ENCODE measurements at regions not wholly inside any gene's neighbourhood (a gene's known extent, or its start where the extent isn't known, plus 50 kb on each side); places are given as distances from the start of the nearest gene placed in this dataset.

DNA sequence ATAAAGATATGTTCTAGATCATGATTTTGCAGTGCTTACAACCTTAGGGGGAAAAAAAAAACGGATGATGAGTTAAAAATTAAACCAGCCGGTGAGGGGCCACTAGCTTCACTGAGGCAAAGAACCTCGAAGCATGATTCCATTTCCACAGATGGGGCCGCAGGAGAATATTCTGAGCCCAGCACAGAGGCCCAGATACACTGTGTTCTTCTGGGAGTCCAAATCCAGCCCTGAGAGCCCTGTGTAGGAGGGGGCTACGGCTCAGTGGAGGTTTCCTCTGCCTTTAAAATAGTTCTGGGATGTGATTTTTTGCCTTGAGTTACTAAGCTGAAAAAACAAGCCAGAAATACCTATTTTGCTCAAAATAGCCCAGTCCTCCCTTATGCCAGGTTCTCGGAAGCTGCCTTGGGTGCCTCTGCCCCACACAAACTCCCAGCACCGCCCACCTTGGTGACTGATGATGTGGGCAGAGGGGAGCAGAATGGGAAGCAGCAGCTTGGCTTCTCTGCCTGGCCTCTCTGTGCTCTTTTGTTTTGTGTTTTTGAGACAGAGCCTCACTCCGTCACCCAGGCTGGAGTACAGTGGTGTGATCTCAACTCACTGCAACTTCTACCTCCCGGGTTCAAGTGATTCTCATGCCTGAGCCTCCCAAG, 105.4 kb upstream of the BCL2L14 start:
- no peak overlapping the region for H3K4me2 ChIP-seq (ENCODE audit: insufficient read depth, low read length)
- H4K20me1 ChIP-seq (replicated peaks; ENCODE audit: control insufficient read depth, extremely low read depth, insufficient read depth, low read length) = no peaks in the 10 kb centered on the region
- ChIA-PET POLR2A (no interaction called here), CTCF (no interaction called here)
- dilution Hi-C loops (cut with MboI; ENCODE audit: extremely low pct_ligation_motif_present, low sequenced_read_pairs) (no loop called here), intact Hi-C loops (cut with micrococcal nuclease) (no loop called here)
- TF ChIP-seq GATA2 (IDR thresholded peaks at IDR 0.05; ENCODE audit: insufficient read depth, insufficient read length, low read depth, low read length) (no peak), POLR2A (IDR thresholded peaks at IDR 0.05; ENCODE audit: low read depth, low read length) (no peak)
- H3K9me3 ChIP-seq (replicated peaks; ENCODE audit: control insufficient read depth, insufficient read depth, low read length) = no peaks in the 10 kb centered on the region
- H3K27me3 ChIP-seq (ENCODE audit: control insufficient read depth in 2 of 2, insufficient read depth in 2 of 2, low read length in 2 of 2) = no peaks in the 10 kb centered on the region
- H3K27ac ChIP-seq (ENCODE audit: insufficient read depth, low read depth, low read length) = no peak overlapping the region
- DNase-seq (ENCODE audit: low read depth, low spot score) (no peak), FAIRE-seq (no peak)
- H3K4me3 ChIP-seq (replicated peaks in 1 of 3; ENCODE audit: insufficient read depth in 1 of 3, low read depth in 1 of 3, low read length in 3 of 3) = no peak overlapping the region
- peaks cover 12% of the 10 kb centered on the region for H3K4me1 ChIP-seq (ENCODE audit: control insufficient read depth, extremely low read depth, insufficient read depth, low read length)
- no peak overlapping the region for H2AFZ ChIP-seq (ENCODE audit: low read depth, low read length)
- no peaks in the 10 kb centered on the region for H3K36me3 ChIP-seq (ENCODE audit: control insufficient read depth in 2 of 2, extremely low read depth in 1 of 2, insufficient read depth in 2 of 2, low read length in 2 of 2)
- no TSS peak for BruUV-seq (replicated peaks)
- no peaks in the 10 kb centered on the region for H3K79me2 ChIP-seq (ENCODE audit: control insufficient read depth, insufficient read depth, low read length)
- H3K9ac ChIP-seq (replicated peaks; ENCODE audit: extremely low read depth, insufficient read depth, low read length) = no peak overlapping the region
- H3K9me1 ChIP-seq (replicated peaks; ENCODE audit: control insufficient read depth, extremely low read depth, insufficient read depth, low read length) = no peaks in the 10 kb centered on the region

DNA sequence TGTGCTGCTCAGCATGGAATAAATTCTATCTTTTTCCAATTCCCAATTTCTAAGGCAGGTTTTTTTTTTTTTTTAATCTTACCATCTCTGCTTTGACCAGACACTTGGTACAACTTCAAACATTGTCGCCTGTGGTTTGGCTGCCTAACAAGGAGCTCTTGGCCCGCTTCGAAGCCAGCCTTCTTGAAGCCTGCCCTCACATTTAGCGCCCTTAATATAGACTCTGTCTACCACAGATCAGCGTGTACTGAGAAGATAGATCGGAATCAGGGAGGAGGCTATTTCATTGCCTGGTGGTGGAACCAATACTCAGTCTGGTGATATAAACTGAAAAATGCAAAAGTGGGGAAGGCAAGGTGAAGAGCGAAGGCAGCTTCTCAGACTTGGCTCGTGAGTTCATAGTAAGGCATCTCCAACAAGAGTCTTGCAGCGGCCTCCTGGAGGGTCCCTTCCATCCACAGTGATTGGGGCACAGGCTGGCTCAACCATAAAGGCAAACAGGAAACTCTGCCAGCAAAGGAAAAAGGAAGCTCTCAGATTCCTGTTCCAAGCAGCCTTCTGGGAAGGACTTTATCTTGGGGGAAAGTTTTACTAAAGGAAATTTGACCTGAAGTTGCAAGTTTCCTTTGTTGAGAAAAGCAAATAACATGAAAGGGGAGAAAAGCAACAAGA, 103.2 kb upstream of the BCL2L14 start:
- dilution Hi-C loops (cut with MboI; ENCODE audit: extremely low pct_ligation_motif_present, low sequenced_read_pairs) = no loop called here
- H2AFZ ChIP-seq (ENCODE audit: low read depth, low read length) = peak overlapping the region; percentile 39
- intact Hi-C loops (cut with micrococcal nuclease) = no loop called here
- no peak overlapping the region for H3K27ac ChIP-seq (ENCODE audit: insufficient read depth, low read depth, low read length)
- H3K36me3 ChIP-seq (ENCODE audit: control insufficient read depth in 2 of 2, extremely low read depth in 1 of 2, insufficient read depth in 2 of 2, low read length in 2 of 2) = no peaks in the 10 kb centered on the region
- no TSS peak for BruUV-seq (replicated peaks)
- H4K20me1 ChIP-seq (replicated peaks; ENCODE audit: control insufficient read depth, extremely low read depth, insufficient read depth, low read length) = no peaks in the 10 kb centered on the region
- no peak overlapping the region for H3K9ac ChIP-seq (replicated peaks; ENCODE audit: extremely low read depth, insufficient read depth, low read length)
- H3K9me1 ChIP-seq (replicated peaks; ENCODE audit: control insufficient read depth, extremely low read depth, insufficient read depth, low read length) = no peaks in the 10 kb centered on the region
- H3K4me1 ChIP-seq (ENCODE audit: control insufficient read depth, extremely low read depth, insufficient read depth, low read length) = peaks cover 12% of the 10 kb centered on the region
- H3K27me3 ChIP-seq (ENCODE audit: control insufficient read depth in 2 of 2, insufficient read depth in 2 of 2, low read length in 2 of 2) = no peaks in the 10 kb centered on the region
- no peak overlapping the region for H3K4me3 ChIP-seq (replicated peaks in 1 of 3; ENCODE audit: insufficient read depth in 1 of 3, low read depth in 1 of 3, low read length in 3 of 3)
- TF ChIP-seq, protein P1, sequence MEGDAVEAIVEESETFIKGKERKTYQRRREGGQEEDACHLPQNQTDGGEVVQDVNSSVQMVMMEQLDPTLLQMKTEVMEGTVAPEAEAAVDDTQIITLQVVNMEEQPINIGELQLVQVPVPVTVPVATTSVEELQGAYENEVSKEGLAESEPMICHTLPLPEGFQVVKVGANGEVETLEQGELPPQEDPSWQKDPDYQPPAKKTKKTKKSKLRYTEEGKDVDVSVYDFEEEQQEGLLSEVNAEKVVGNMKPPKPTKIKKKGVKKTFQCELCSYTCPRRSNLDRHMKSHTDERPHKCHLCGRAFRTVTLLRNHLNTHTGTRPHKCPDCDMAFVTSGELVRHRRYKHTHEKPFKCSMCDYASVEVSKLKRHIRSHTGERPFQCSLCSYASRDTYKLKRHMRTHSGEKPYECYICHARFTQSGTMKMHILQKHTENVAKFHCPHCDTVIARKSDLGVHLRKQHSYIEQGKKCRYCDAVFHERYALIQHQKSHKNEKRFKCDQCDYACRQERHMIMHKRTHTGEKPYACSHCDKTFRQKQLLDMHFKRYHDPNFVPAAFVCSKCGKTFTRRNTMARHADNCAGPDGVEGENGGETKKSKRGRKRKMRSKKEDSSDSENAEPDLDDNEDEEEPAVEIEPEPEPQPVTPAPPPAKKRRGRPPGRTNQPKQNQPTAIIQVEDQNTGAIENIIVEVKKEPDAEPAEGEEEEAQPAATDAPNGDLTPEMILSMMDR (IDR thresholded peaks at IDR 0.05; ENCODE audit: extremely low read depth in 1 of 2, insufficient read depth in 1 of 2, low read depth in 1 of 2, low read length in 2 of 2) = no peak
- no peak for TF ChIP-seq FOS (IDR thresholded peaks at IDR 0.05; ENCODE audit: borderline replicate concordance, insufficient read depth, low read length)
- H3K79me2 ChIP-seq (ENCODE audit: control insufficient read depth, insufficient read depth, low read length) = no peaks in the 10 kb centered on the region
- FAIRE-seq (peak; percentile 90), DNase-seq (ENCODE audit: low read depth, low spot score) (peak; percentile 56)
- ChIA-PET CTCF (interaction anchor here (1.0 to 1.2 kb wide), 3 partner anchors 11 to 411 kb away, joined by 3 to 4 read pairs (median 3); no protein-coding TSS in a partner anchor), POLR2A (no interaction called here)
- no peaks in the 10 kb centered on the region for H3K9me3 ChIP-seq (replicated peaks; ENCODE audit: control insufficient read depth, insufficient read depth, low read length)
- H3K4me2 ChIP-seq (ENCODE audit: insufficient read depth, low read length) = no peak overlapping the region
